ENCODE measurements at regions not wholly inside any gene's neighbourhood (a gene's known extent, or its start where the extent isn't known, plus 50 kb on each side); places are given as distances from the start of the nearest gene placed in this dataset.

- Histone ChIP-seq H3K9ac (ENCODE audit: low read length) (no peak overlapping the region), H3K36me3 (ENCODE audit: low read depth, low read length) (no peaks in the 10 kb centered on the region), H3K4me1 (ENCODE audit: insufficient read depth, low read length) (no peaks in the 10 kb centered on the region), H3K4me3 (ENCODE audit: low read length) (no peak overlapping the region), H3K4me2 (ENCODE audit: low read length) (no peak overlapping the region), H3K27me3 (ENCODE audit: low read length) (peaks cover 66% of the 10 kb centered on the region), H3K79me2 (ENCODE audit: low read length) (no peaks in the 10 kb centered on the region), H3K9me2 (replicated peaks; ENCODE audit: low read length) (no peaks in the 10 kb centered on the region), H3K9me3 (ENCODE audit: low read length) (no peaks in the 10 kb centered on the region), H3F3A (ENCODE audit: low read length, unreplicated experiment) (no peaks in the 10 kb centered on the region), H3K27ac (ENCODE audit: low read length) (no peak overlapping the region), H4K20me1 (ENCODE audit: low read length) (no peaks in the 10 kb centered on the region), H2AFZ (ENCODE audit: low read length) (no peak overlapping the region)
- no TSS peak for BruUV-seq (replicated peaks)
- intact Hi-C loops (cut with micrococcal nuclease): no loop called here
- POLR2A ChIA-PET (ENCODE audit: unreplicated experiment): no interaction called here
- DNase-seq (no peak), ATAC-seq (no peak)
- CTCF ChIA-PET: no interaction called here
- TF ChIP-seq EZH2 (IDR thresholded peaks at IDR 0.05; ENCODE audit: low read length, unreplicated experiment) (no peak), CTCF (conservative IDR thresholded peaks at IDR 0.05; ENCODE audit: low read depth, low read length) (no peak), EZH2phosphoT487 (IDR thresholded peaks at IDR 0.05; ENCODE audit: borderline replicate concordance, low read length) (no peak)
Observed at GRCh38 chr4:52472444-52472843, 186.7 kb downstream of the USP46 start.

GRCh38 chr4:52477191-52477780 lies 181.8 kb downstream of the USP46 start:
- H3K27me3 ChIP-seq (ENCODE audit: low read length): peaks cover 35% of the 10 kb centered on the region
- ChIA-PET POLR2A (ENCODE audit: unreplicated experiment) (no interaction called here), CTCF (no interaction called here)
- no peak overlapping the region for H3K4me3 ChIP-seq (ENCODE audit: low read length)
- no peak for ATAC-seq
- no peak overlapping the region for H3K27ac ChIP-seq (ENCODE audit: low read length)
- H3K4me2 ChIP-seq (ENCODE audit: low read length): no peak overlapping the region
- no peak for DNase-seq
- TF ChIP-seq CTCF (conservative IDR thresholded peaks at IDR 0.05; ENCODE audit: low read depth, low read length): no peak
- TF ChIP-seq EZH2 (IDR thresholded peaks at IDR 0.05; ENCODE audit: low read length, unreplicated experiment): no peak
- no peak for TF ChIP-seq EZH2phosphoT487 (IDR thresholded peaks at IDR 0.05; ENCODE audit: borderline replicate concordance, low read length)
- H3F3A ChIP-seq (ENCODE audit: low read length, unreplicated experiment): no peaks in the 10 kb centered on the region
- no peaks in the 10 kb centered on the region for H3K9me3 ChIP-seq (ENCODE audit: low read length)
- BruUV-seq (replicated peaks): no TSS peak
- 0 out of 2 replicates have a peak, but pooled peaks cover 3% of the 10 kb centered on the region for H3K9me2 ChIP-seq (replicated peaks; ENCODE audit: low read length)
- H4K20me1 ChIP-seq (ENCODE audit: low read length): no peaks in the 10 kb centered on the region
- H2AFZ ChIP-seq (ENCODE audit: low read length): no peak overlapping the region
- H3K79me2 ChIP-seq (ENCODE audit: low read length): no peaks in the 10 kb centered on the region
- no peak overlapping the region for H3K9ac ChIP-seq (ENCODE audit: low read length)
- no peaks in the 10 kb centered on the region for H3K4me1 ChIP-seq (ENCODE audit: insufficient read depth, low read length)
- intact Hi-C loops (cut with micrococcal nuclease): no loop called here
- no peaks in the 10 kb centered on the region for H3K36me3 ChIP-seq (ENCODE audit: low read depth, low read length)

GRCh38 chr4:52483186-52483890 lies 175.8 kb downstream of the USP46 start:
- no peaks in the 10 kb centered on the region for H3K36me3 ChIP-seq (ENCODE audit: low read depth, low read length)
- H3K9me3 ChIP-seq (ENCODE audit: low read length): no peaks in the 10 kb centered on the region
- H3F3A ChIP-seq (ENCODE audit: low read length, unreplicated experiment): no peaks in the 10 kb centered on the region
- TF ChIP-seq EZH2 (IDR thresholded peaks at IDR 0.05; ENCODE audit: low read length, unreplicated experiment): no peak
- no peak for TF ChIP-seq CTCF (conservative IDR thresholded peaks at IDR 0.05; ENCODE audit: low read depth, low read length)
- no peak for TF ChIP-seq EZH2phosphoT487 (IDR thresholded peaks at IDR 0.05; ENCODE audit: borderline replicate concordance, low read length)
- H3K4me3 ChIP-seq (ENCODE audit: low read length): no peak overlapping the region
- H2AFZ ChIP-seq (ENCODE audit: low read length): no peak overlapping the region
- intact Hi-C loops (cut with micrococcal nuclease): no loop called here
- no peak overlapping the region for H3K27ac ChIP-seq (ENCODE audit: low read length)
- H3K4me2 ChIP-seq (ENCODE audit: low read length): no peak overlapping the region
- H3K9me2 ChIP-seq (replicated peaks; ENCODE audit: low read length): 0 out of 2 replicates have a peak, but pooled peaks cover 3% of the 10 kb centered on the region
- ChIA-PET POLR2A (ENCODE audit: unreplicated experiment) (no interaction called here), CTCF (no interaction called here)
- no peaks in the 10 kb centered on the region for H3K79me2 ChIP-seq (ENCODE audit: low read length)
- no TSS peak for BruUV-seq (replicated peaks)
- H3K4me1 ChIP-seq (ENCODE audit: insufficient read depth, low read length): no peaks in the 10 kb centered on the region
- no peaks in the 10 kb centered on the region for H4K20me1 ChIP-seq (ENCODE audit: low read length)
- H3K9ac ChIP-seq (ENCODE audit: low read length): no peak overlapping the region
- DNase-seq (no peak), ATAC-seq (no peak)
- peaks cover 25% of the 10 kb centered on the region for H3K27me3 ChIP-seq (ENCODE audit: low read length)
